NOMO-1 treated with dmso at 0.1 percent for 144 hours (cell line): ENCODE measurements at regions not wholly inside any gene's neighbourhood (a gene's known extent, or its start where the extent isn't known, plus 50 kb on each side); places are given as distances from the start of the nearest gene placed in this dataset.
"Not testable (repeated sequence)": the region's sequence is repeated elsewhere in the genome, so short reads cannot be mapped to it uniquely, and the experiment has no call there.

ENCODE experiments used
- DNase-seq: peaks from one replicate; lab custom pipeline; 2025; ENCODE audit not compliant: unreplicated experiment; lab: John Stamatoyannopoulos, UW

- no peak for DNase-seq
Observed at GRCh38 chr2:180840641-180841040, 139.8 kb upstream of the UBE2E3 start.

- no peak for DNase-seq
Observed at GRCh38 chr2:180829836-180830235, 150.6 kb upstream of the UBE2E3 start.

GRCh38 chr2:180829261-180829660 lies 151.1 kb upstream of the UBE2E3 start:
- DNase-seq = no peak

- no peak for DNase-seq
Observed at GRCh38 chr2:180828756-180829155, 151.6 kb upstream of the UBE2E3 start.

GRCh38 chr2:180823546-180824141 lies 156.8 kb upstream of the UBE2E3 start:
- no peak for DNase-seq

GRCh38 chr2:180819106-180819505 lies 161.3 kb upstream of the UBE2E3 start:
- DNase-seq = no peak

- DNase-seq = not testable (repeated sequence)
Observed at GRCh38 chr2:180818700-180819099, 161.7 kb upstream of the UBE2E3 start.

- no peak for DNase-seq
Observed at GRCh38 chr2:180799141-180799540, 181.3 kb upstream of the UBE2E3 start.

GRCh38 chr2:180790891-180791290 lies 189.5 kb upstream of the UBE2E3 start:
- no peak for DNase-seq

GRCh38 chr2:180787330-180787729 lies 193.1 kb upstream of the UBE2E3 start:
- no peak for DNase-seq

- no peak for DNase-seq
Observed at GRCh38 chr2:180781276-180781675, 199.1 kb upstream of the UBE2E3 start.

- no peak for DNase-seq
Observed at GRCh38 chr2:180778291-180778690, 202.1 kb upstream of the UBE2E3 start.

- DNase-seq = no peak
Observed at GRCh38 chr2:180776921-180777320, 203.5 kb upstream of the UBE2E3 start.

- no peak for DNase-seq
Observed at GRCh38 chr2:180775711-180776110, 204.7 kb upstream of the UBE2E3 start.

GRCh38 chr2:180765316-180765715 lies 215.1 kb upstream of the UBE2E3 start:
- DNase-seq = not testable (repeated sequence)

GRCh38 chr2:180763263-180763989 lies 217.0 kb upstream of the UBE2E3 start:
- DNase-seq = no peak

- peak; percentile 75 for DNase-seq
Observed at GRCh38 chr2:180761224-180761623, 219.2 kb upstream of the UBE2E3 start.

- DNase-seq = no peak
Observed at GRCh38 chr2:180759631-180760030, 220.8 kb upstream of the UBE2E3 start.

GRCh38 chr2:180753809-180754761 lies 226.3 kb upstream of the UBE2E3 start:
- DNase-seq = peak; percentile 22

- DNase-seq = no peak
Observed at GRCh38 chr2:180751306-180751920, 229.0 kb upstream of the UBE2E3 start.

GRCh38 chr2:180747728-180748127 lies 232.7 kb upstream of the UBE2E3 start:
- no peak for DNase-seq
